NCI-H2081 (cell line): ENCODE measurements at regions not wholly inside any gene's neighbourhood (a gene's known extent, or its start where the extent isn't known, plus 50 kb on each side); places are given as distances from the start of the nearest gene placed in this dataset.

Source experiments
- DNase-seq, 2 experiments: peaks; one replicate each; lab custom pipeline; 2025; lab: John Stamatoyannopoulos, UW

- DNase-seq: no peak
These were observed 52.4 kb upstream of the FICD start for GRCh38 chr12:108462686-108463085.

GRCh38 chr12:108461058-108461660, 53.9 kb upstream of the FICD start:
- no peak for DNase-seq

- no peak for DNase-seq
These were observed 55.9 kb upstream of the FICD start for GRCh38 chr12:108459149-108459548.

GRCh38 chr12:108457734-108458361, 57.2 kb upstream of the FICD start:
- DNase-seq: no peak

GRCh38 chr12:108457006-108457733, 57.9 kb upstream of the FICD start:
- peak; percentile 31 to 56 for DNase-seq

- no peak for DNase-seq
These were observed 59.4 kb upstream of the FICD start for GRCh38 chr12:108455706-108456105.

GRCh38 chr12:108454539-108455139, 60.4 kb upstream of the FICD start:
- no peak for DNase-seq

GRCh38 chr12:108449478-108449877, 65.6 kb upstream of the FICD start:
- DNase-seq: no peak

- DNase-seq: no peak
These were observed 66.8 kb upstream of the FICD start for GRCh38 chr12:108448246-108448645.

- DNase-seq: no peak
These were observed 67.8 kb upstream of the FICD start for GRCh38 chr12:108447168-108447832.

GRCh38 chr12:108446766-108447165, 68.3 kb upstream of the FICD start:
- DNase-seq: no peak

- DNase-seq: no peak
These were observed 72.2 kb upstream of the FICD start for GRCh38 chr12:108442910-108443309.

- DNase-seq: no peak
These were observed 73.0 kb upstream of the FICD start for GRCh38 chr12:108442067-108442466.

GRCh38 chr12:108441549-108441948, 73.5 kb upstream of the FICD start:
- DNase-seq: no peak

- no peak for DNase-seq
These were observed 74.3 kb upstream of the FICD start for GRCh38 chr12:108440736-108441135.

- DNase-seq: no peak
These were observed 76.4 kb upstream of the FICD start for GRCh38 chr12:108438667-108439066.

- no peak for DNase-seq
These were observed 82.5 kb upstream of the FICD start for GRCh38 chr12:108432423-108433121.

- DNase-seq: no peak
These were observed 84.2 kb upstream of the FICD start for GRCh38 chr12:108430926-108431325.

GRCh38 chr12:108430245-108430644, 84.8 kb upstream of the FICD start:
- no peak for DNase-seq

GRCh38 chr12:108425238-108425795, 86.2 kb upstream of the CMKLR1 start:
- no peak for DNase-seq

- DNase-seq: no peak
These were observed 85.7 kb upstream of the CMKLR1 start for GRCh38 chr12:108424816-108425215.
